GM12878 (cell line): ENCODE measurements at regions not wholly inside any gene's neighbourhood (a gene's known extent, or its start where the extent isn't known, plus 50 kb on each side); places are given as distances from the start of the nearest gene placed in this dataset.

Experiments used
- ATAC-seq: fragments of 200-7000 bp; cut with Tn5 transposase; 3 replicates; pipeline ENCODE4 v1.9.1; 2020; ENCODE audit warnings: mild to moderate bottlenecking, moderate library complexity
- BruUV-seq: library from RNA; stranded (reverse); fragments of 400-500 nt; replicated peaks from 2 replicates; lab custom pipeline; 2021; lab: Mats Ljungman, UMichigan
- CTCF ChIA-PET: fragments of 300-600 bp; sonication (Branson Sonifier 250); formaldehyde crosslinking; extraction: SDS; loops from one replicate; lab custom pipeline; 2021; ENCODE audit warnings: inconsistent platforms; lab: Yijun Ruan, JAX
- POLR2A ChIA-PET: fragments of 350-600 bp; formaldehyde crosslinking; extraction: SDS; loops from one replicate; lab custom pipeline; 2021; ENCODE audit warnings: inconsistent platforms; lab: Charles Lee
- RAD21 ChIA-PET: fragments of 300-600 bp; sonication (Branson Sonifier 250); formaldehyde crosslinking; loops from one replicate; lab custom pipeline; 2023; ENCODE audit warnings: antibody characterized with exemption; ENCODE audit not compliant: unreplicated experiment; lab: Charles Lee
- SMC1A ChIA-PET: fragments of 300-600 bp; sonication (Branson Sonifier 250); formaldehyde crosslinking; loops from one replicate; lab custom pipeline; 2023; ENCODE audit not compliant: unreplicated experiment, uncharacterized antibody; lab: Charles Lee
- DNase-seq: peaks from one replicate; pipeline ENCODE4 v3.0.0-alpha.2; 2011; ENCODE audit warnings: low read depth, low spot score
- FAIRE-seq: peaks from 3 replicates; lab custom pipeline; 2011; peaks lifted over from hg19 to GRCh38; lab: Jason Lieb, UNC
- H2AFZ ChIP-seq: 2 replicates; pipeline ENCODE4 v1.6.0; 2011; ENCODE audit warnings: low read depth, low read length, control low read depth; ENCODE audit not compliant: control insufficient read depth
- H3K27ac ChIP-seq: 2 replicates; pipeline ENCODE4 v1.5.1; 2011; ENCODE audit warnings: control low read depth; ENCODE audit not compliant: control insufficient read depth, insufficient read depth
- H3K27me3 ChIP-seq, 2 experiments: replicated peaks in 1 of 2; 2 replicates each; pipeline versions ENCODE4 v1.6.0 to v1.6.1; 2011; ENCODE audit warnings: low read length in 1 of 2; ENCODE audit not compliant: control insufficient read depth in 2 of 2, insufficient read depth in 2 of 2
- H3K36me3 ChIP-seq, 2 experiments: 2 replicates each; pipeline ENCODE4 v1.5.1; 2011; ENCODE audit warnings: low read length in 1 of 2; ENCODE audit not compliant: control insufficient read depth in 2 of 2, insufficient read depth in 2 of 2
- H3K4me1 ChIP-seq: 2 replicates; pipeline ENCODE4 v1.6.1; 2011; ENCODE audit warnings: mild to moderate bottlenecking, low read length, moderate library complexity, mixed read lengths; ENCODE audit not compliant: control insufficient read depth, insufficient read depth
- H3K4me2 ChIP-seq: 2 replicates; pipeline ENCODE4 v1.6.0; 2011; ENCODE audit warnings: control low read depth; ENCODE audit not compliant: control insufficient read depth, insufficient read depth
- H3K4me3 ChIP-seq: fragments of 200-600 bp; sonication (generic); 2 replicates; pipeline ENCODE4 v1.5.1; 2016
- H3K79me2 ChIP-seq: 2 replicates; pipeline ENCODE4 v1.6.0; 2011; ENCODE audit warnings: low read length; ENCODE audit not compliant: control insufficient read depth, insufficient read depth
- H3K9ac ChIP-seq: 2 replicates; pipeline ENCODE4 v1.8.0; 2011; ENCODE audit warnings: low read length, control low read depth, mixed read lengths; ENCODE audit not compliant: control insufficient read depth, insufficient read depth
- H3K9me3 ChIP-seq: replicated peaks from 3 replicates; pipeline ENCODE4 v1.5.1; 2011; ENCODE audit warnings: mild to moderate bottlenecking, low read length; ENCODE audit not compliant: control insufficient read depth, insufficient read depth
- H4K20me1 ChIP-seq: 2 replicates; pipeline ENCODE4 v1.6.0; 2011; ENCODE audit not compliant: control insufficient read depth, insufficient read depth
- CHD2 ChIP-seq: IDR thresholded peaks from 2 replicates; pipeline ENCODE4 v1.6.1; 2011; ENCODE audit warnings: low read depth, low read length, improper control_type of control experiment, borderline replicate concordance
- EZH2 ChIP-seq: IDR thresholded peaks from 2 replicates; pipeline ENCODE4 v1.6.1; 2012; ENCODE audit warnings: low read depth, mild to moderate bottlenecking, control low read depth, inconsistent platforms, low read length, borderline replicate concordance; ENCODE audit not compliant: control insufficient read depth
- FOXM1 ChIP-seq: IDR thresholded peaks from 2 replicates; pipeline ENCODE4 v1.6.1; 2012; ENCODE audit warnings: low read depth, mild to moderate bottlenecking, inconsistent platforms, low read length, moderate library complexity
- HDGF ChIP-seq: fragments of 450-650 bp; IDR thresholded peaks from 2 replicates; pipeline ENCODE4 v1.6.1; 2016; ENCODE audit warnings: antibody characterized with exemption
- MYB ChIP-seq: fragments of 150-350 bp; IDR thresholded peaks from 2 replicates; pipeline ENCODE4 v1.6.1; 2014; ENCODE audit warnings: mild to moderate bottlenecking, low read depth, low read length, borderline replicate concordance
- SIX5 ChIP-seq: IDR thresholded peaks from 2 replicates; pipeline ENCODE4 v1.6.1; 2011; ENCODE audit warnings: mild to moderate bottlenecking, low read depth, low read length, moderate library complexity; ENCODE audit not compliant: severe bottlenecking
- ZBTB11 ChIP-seq: fragments of 450-650 bp; formaldehyde crosslinking; IDR thresholded peaks from 2 replicates; pipeline ENCODE4 v1.5.0; 2022; ENCODE audit warnings: mild to moderate bottlenecking, missing genetic modification characterization
- WGBS: methylation state at CpG from one replicate; pipeline ENCODE4 v1.1.6; 2016; ENCODE audit warnings: low lambda C conversion rate; ENCODE audit not compliant: insufficient replicate concordance, insufficient coverage; ENCODE audit errors: missing lambda C conversion rate; 5-methylcytosine and 5-hydroxymethylcytosine counted together
- in situ Hi-C: fragments of 300-500 bp; cut with MboI; formaldehyde crosslinking; loops from 9 replicates; pipeline ENCODE4 v1.14.3; 2018; ENCODE audit warnings: mixed read lengths
- intact Hi-C: fragments of 100-400 bp; cut with micrococcal nuclease; formaldehyde crosslinking; loops from one replicate; pipeline ENCODE4 v1.14.2; 2022; ENCODE audit not compliant: unreplicated experiment

- Histone ChIP-seq H3K27ac (no peak overlapping the region), H3K9ac (no peak overlapping the region), H3K4me3 (no peak overlapping the region), H3K9me3 (no peaks in the 10 kb centered on the region), H3K79me2 (no peaks in the 10 kb centered on the region), H3K4me2 (no peak overlapping the region), H2AFZ (no peak overlapping the region), H4K20me1 (no peaks in the 10 kb centered on the region), H3K27me3 (no peaks in the 10 kb centered on the region), H3K36me3 (no peaks in the 10 kb centered on the region), H3K4me1 (no peaks in the 10 kb centered on the region)
- ChIA-PET CTCF (no interaction called here), SMC1A (interaction anchor here (0.6 kb wide), 1 partner anchor 891 kb away, joined by 3 read pairs; no protein-coding TSS in a partner anchor), POLR2A (no interaction called here), RAD21 (no interaction called here)
- no TSS peak for BruUV-seq
- intact Hi-C loops, result no loop called here
- no peak for DNase-seq
- in situ Hi-C loops, result no loop called here
- WGBS, result 55% methylated on average over 4 of the region's 4 CpGs
- no peak for FAIRE-seq
- TF ChIP-seq CHD2, result no peak
- TF ChIP-seq ZBTB11, result no peak
- TF ChIP-seq HDGF, result no peak
- TF ChIP-seq MYB, result no peak
- TF ChIP-seq EZH2, result no peak
- TF ChIP-seq SIX5, result no peak
- TF ChIP-seq FOXM1, result no peak
- no peak for ATAC-seq
Observed at GRCh38 chr2:187915810-187916209, 361.6 kb upstream of the TFPI start.
